ENCODE measurements at regions not wholly inside any gene's neighbourhood (a gene's known extent, or its start where the extent isn't known, plus 50 kb on each side); places are given as distances from the start of the nearest gene placed in this dataset.

DNA sequence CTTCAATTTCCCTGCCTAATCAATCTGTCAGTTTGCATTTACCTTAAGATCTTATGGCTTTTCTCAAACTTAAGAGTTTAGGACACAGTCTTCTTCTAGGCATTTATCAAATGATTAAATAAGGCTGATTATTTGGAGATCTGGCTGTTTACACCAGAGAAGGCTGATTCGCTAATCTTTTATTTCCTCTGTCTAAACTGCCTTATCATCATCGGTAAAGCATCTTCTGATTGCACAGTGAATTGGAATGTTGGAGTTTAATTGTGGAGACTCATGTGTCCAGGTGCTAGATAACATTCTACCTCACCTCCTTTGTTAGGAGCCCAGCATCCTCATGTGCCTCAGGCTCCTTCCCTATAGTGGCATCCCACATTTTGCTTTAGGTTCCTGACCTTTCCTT is 100.3 kb upstream of the DDIT4L start:
- Histone ChIP-seq H3K36me3 (no peaks in the 10 kb centered on the region), H3K27me3 (no peaks in the 10 kb centered on the region), H3K9me3 (no peaks in the 10 kb centered on the region), H3K4me1 (no peaks in the 10 kb centered on the region), H3K4me3 (no peak overlapping the region), H3K27ac (no peak overlapping the region)
- TF ChIP-seq EP300 (IDR thresholded peaks at IDR 0.05) = no peak
- TF ChIP-seq, protein P1, sequence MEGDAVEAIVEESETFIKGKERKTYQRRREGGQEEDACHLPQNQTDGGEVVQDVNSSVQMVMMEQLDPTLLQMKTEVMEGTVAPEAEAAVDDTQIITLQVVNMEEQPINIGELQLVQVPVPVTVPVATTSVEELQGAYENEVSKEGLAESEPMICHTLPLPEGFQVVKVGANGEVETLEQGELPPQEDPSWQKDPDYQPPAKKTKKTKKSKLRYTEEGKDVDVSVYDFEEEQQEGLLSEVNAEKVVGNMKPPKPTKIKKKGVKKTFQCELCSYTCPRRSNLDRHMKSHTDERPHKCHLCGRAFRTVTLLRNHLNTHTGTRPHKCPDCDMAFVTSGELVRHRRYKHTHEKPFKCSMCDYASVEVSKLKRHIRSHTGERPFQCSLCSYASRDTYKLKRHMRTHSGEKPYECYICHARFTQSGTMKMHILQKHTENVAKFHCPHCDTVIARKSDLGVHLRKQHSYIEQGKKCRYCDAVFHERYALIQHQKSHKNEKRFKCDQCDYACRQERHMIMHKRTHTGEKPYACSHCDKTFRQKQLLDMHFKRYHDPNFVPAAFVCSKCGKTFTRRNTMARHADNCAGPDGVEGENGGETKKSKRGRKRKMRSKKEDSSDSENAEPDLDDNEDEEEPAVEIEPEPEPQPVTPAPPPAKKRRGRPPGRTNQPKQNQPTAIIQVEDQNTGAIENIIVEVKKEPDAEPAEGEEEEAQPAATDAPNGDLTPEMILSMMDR (IDR thresholded peaks at IDR 0.05) = no peak
- TF ChIP-seq POLR2AphosphoS5 (IDR thresholded peaks at IDR 0.05) = no peak
- no peak for TF ChIP-seq POLR2A (IDR thresholded peaks at IDR 0.05)
- 54 to 75% (median 68%) methylated on average over 2 of the region's 2 CpGs for WGBS, 5 donors
- DNase-seq = no peak
- intact Hi-C loops (cut with DNase I; ENCODE audit: low total_unique reads) = no loop called here

DNA sequence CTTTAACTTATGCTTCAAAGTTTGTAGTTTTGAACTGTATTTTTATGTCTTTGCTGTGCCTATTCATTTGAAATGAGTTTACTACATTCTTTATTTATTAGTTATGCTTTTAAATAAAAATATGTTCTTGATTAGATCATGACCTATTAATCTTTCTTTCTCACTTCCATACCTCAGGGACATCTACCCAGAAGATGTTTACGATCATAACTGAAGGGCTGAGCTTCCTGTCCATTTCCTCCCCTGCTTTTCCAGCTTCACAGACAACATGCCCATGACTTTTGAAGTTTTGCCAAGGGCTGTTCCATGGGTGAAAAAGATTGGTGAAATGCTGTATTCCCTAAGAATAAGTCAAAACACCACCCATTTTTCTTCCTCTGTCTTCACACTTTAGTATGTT is 99.7 kb upstream of the DDIT4L start:
- TF ChIP-seq POLR2A (IDR thresholded peaks at IDR 0.05) = no peak
- intact Hi-C loops (cut with DNase I; ENCODE audit: low total_unique reads) = no loop called here
- WGBS, 5 donors = 70 to 85% (median 76%) methylated on average over 1 of the region's 1 CpG
- no peaks in the 10 kb centered on the region for H3K4me1 ChIP-seq
- H3K36me3 ChIP-seq = no peaks in the 10 kb centered on the region
- H3K9me3 ChIP-seq = no peaks in the 10 kb centered on the region
- no peak for DNase-seq
- H3K27me3 ChIP-seq = no peaks in the 10 kb centered on the region
- no peak overlapping the region for H3K4me3 ChIP-seq
- no peak overlapping the region for H3K27ac ChIP-seq

- WGBS, 5 donors = 24 to 69% (median 59%) methylated on average over 1 of the region's 1 CpG
- H3K4me3 ChIP-seq = no peak overlapping the region
- TF ChIP-seq, protein P1 (IDR thresholded peaks at IDR 0.05) = no peak
- no peak for TF ChIP-seq EP300 (IDR thresholded peaks at IDR 0.05)
- no peak for TF ChIP-seq POLR2A (IDR thresholded peaks at IDR 0.05)
- no peak for TF ChIP-seq POLR2AphosphoS5 (IDR thresholded peaks at IDR 0.05)
- DNase-seq = no peak
- no peaks in the 10 kb centered on the region for H3K4me1 ChIP-seq
- H3K27me3 ChIP-seq = no peaks in the 10 kb centered on the region
- no peaks in the 10 kb centered on the region for H3K36me3 ChIP-seq
- intact Hi-C loops (cut with DNase I; ENCODE audit: low total_unique reads) = no loop called here
- no peak overlapping the region for H3K27ac ChIP-seq
- H3K9me3 ChIP-seq = no peaks in the 10 kb centered on the region
These were observed 99.2 kb upstream of the DDIT4L start for GRCh38 chr4:100289530-100289888.

DNA sequence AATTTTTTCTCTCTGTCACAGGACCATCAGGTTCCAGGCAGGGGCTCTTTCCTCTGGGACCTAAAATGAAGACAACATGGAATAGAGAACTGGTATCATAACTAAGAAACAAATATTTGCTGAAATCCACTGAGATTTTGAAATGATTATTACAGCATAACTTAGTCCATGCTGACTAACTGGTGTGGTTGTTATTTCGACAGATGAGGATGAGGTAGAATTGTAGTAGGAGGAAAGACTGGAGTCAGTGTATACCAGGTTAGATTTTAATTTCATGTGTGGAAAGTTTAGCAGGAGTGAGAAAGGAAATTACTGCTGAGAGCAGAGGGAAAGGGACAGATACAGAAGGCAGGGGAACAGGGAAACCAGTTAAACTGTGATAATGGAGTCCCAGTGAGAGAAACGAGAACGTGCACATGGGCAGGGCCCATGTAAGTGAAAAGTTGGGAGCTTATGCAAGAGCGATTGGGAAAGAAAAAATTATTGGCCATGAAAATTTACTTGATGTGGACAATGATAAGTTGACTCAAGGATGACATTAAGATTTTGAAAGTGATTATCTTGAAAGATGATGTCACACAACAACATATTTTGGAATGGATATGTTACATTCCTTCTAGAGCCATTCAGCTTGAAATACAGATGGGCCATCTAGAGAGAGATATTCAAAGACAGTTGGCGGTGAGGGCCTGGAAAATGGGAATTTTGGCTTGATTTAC is 98.7 kb upstream of the DDIT4L start:
- WGBS, 5 donors = 74 to 92% (median 89%) methylated on average over 5 of the region's 5 CpGs
- no peaks in the 10 kb centered on the region for H3K27me3 ChIP-seq

GRCh38 chr4:100288161-100288560 is 97.9 kb upstream of the DDIT4L start:
- no peaks in the 10 kb centered on the region for H3K36me3 ChIP-seq
- H3K4me1 ChIP-seq = no peaks in the 10 kb centered on the region
- no peak for DNase-seq
- no peak for TF ChIP-seq POLR2AphosphoS5 (IDR thresholded peaks at IDR 0.05)
- no peak for TF ChIP-seq POLR2A (IDR thresholded peaks at IDR 0.05)
- TF ChIP-seq, protein P1 (IDR thresholded peaks at IDR 0.05) = no peak
- no peak for TF ChIP-seq EP300 (IDR thresholded peaks at IDR 0.05)
- H3K9me3 ChIP-seq = no peaks in the 10 kb centered on the region
- no peaks in the 10 kb centered on the region for H3K27me3 ChIP-seq
- WGBS, 5 donors = 84 to 96% (median 91%) methylated on average over 1 of the region's 1 CpG
- H3K27ac ChIP-seq = no peak overlapping the region
- intact Hi-C loops (cut with DNase I; ENCODE audit: low total_unique reads) = no loop called here
- no peak overlapping the region for H3K4me3 ChIP-seq

More for the DNA sequence above, 98.7 kb upstream of the DDIT4L start:
- Histone ChIP-seq H3K9me3 (no peaks in the 10 kb centered on the region), H3K27ac (no peak overlapping the region), H3K4me1 (no peaks in the 10 kb centered on the region), H3K4me3 (no peak overlapping the region), H3K36me3 (no peaks in the 10 kb centered on the region)
- TF ChIP-seq POLR2AphosphoS5 (IDR thresholded peaks at IDR 0.05) = no peak
- TF ChIP-seq, protein P1 (IDR thresholded peaks at IDR 0.05) = no peak
- TF ChIP-seq POLR2A (IDR thresholded peaks at IDR 0.05) = no peak
- TF ChIP-seq EP300 (IDR thresholded peaks at IDR 0.05) = no peak
- intact Hi-C loops (cut with DNase I; ENCODE audit: low total_unique reads) = no loop called here
- DNase-seq = no peak

All from stomach (tissue), 8 donors.